Neural crest cell (in vitro differentiated cells): ENCODE measurements at regions not wholly inside any gene's neighbourhood (a gene's known extent, or its start where the extent isn't known, plus 50 kb on each side); places are given as distances from the start of the nearest gene placed in this dataset.
"Not testable (repeated sequence)": the region's sequence is repeated elsewhere in the genome, so short reads cannot be mapped to it uniquely, and the experiment has no call there.

Experiments
- DNase-seq: peaks from one replicate; pipeline ENCODE4 v3.0.0; 2021; ENCODE audit warnings: low read depth, mixed read lengths, low spot score
- H3K27ac Mint-ChIP-seq: one replicate; pipeline ENCODE4 v1.8.0; 2021; ENCODE audit warnings: mild to moderate bottlenecking, mixed read lengths; ENCODE audit not compliant: unreplicated experiment
- H3K27me3 Mint-ChIP-seq: 2 replicates; pipeline ENCODE4 v1.8.0; 2021; ENCODE audit warnings: low read depth, mild to moderate bottlenecking, mixed read lengths
- H3K36me3 Mint-ChIP-seq: 2 replicates; pipeline ENCODE4 v1.8.0; 2021; ENCODE audit warnings: low read depth, mild to moderate bottlenecking, mixed read lengths
- H3K4me1 Mint-ChIP-seq: 2 replicates; pipeline ENCODE4 v1.8.0; 2021; ENCODE audit warnings: mixed read lengths
- H3K4me3 Mint-ChIP-seq: one replicate; pipeline ENCODE4 v1.8.0; 2021; ENCODE audit warnings: mild to moderate bottlenecking, mixed read lengths
- H3K9me3 Mint-ChIP-seq: 2 replicates; pipeline ENCODE4 v1.8.0; 2021; ENCODE audit warnings: mixed read lengths
- CTCF ChIP-seq: fragments of 200-600 bp; sonication (generic); conservative IDR thresholded peaks from 2 replicates; pipeline ENCODE4 v1.5.0; 2021; ENCODE audit warnings: antibody characterized with exemption, mild to moderate bottlenecking

- no peak overlapping the region for H3K4me3 Mint-ChIP-seq
- DNase-seq: no peak
- H3K36me3 Mint-ChIP-seq: no peaks in the 10 kb centered on the region
- H3K27ac Mint-ChIP-seq: no peak overlapping the region
- TF ChIP-seq CTCF: no peak
- no peaks in the 10 kb centered on the region for H3K27me3 Mint-ChIP-seq
- H3K4me1 Mint-ChIP-seq: peaks cover 10% of the 10 kb centered on the region
- H3K9me3 Mint-ChIP-seq: peaks cover 9% of the 10 kb centered on the region
These were observed 266.0 kb upstream of the BTG1 start for GRCh38 chr12:92411687-92412086.

DNA sequence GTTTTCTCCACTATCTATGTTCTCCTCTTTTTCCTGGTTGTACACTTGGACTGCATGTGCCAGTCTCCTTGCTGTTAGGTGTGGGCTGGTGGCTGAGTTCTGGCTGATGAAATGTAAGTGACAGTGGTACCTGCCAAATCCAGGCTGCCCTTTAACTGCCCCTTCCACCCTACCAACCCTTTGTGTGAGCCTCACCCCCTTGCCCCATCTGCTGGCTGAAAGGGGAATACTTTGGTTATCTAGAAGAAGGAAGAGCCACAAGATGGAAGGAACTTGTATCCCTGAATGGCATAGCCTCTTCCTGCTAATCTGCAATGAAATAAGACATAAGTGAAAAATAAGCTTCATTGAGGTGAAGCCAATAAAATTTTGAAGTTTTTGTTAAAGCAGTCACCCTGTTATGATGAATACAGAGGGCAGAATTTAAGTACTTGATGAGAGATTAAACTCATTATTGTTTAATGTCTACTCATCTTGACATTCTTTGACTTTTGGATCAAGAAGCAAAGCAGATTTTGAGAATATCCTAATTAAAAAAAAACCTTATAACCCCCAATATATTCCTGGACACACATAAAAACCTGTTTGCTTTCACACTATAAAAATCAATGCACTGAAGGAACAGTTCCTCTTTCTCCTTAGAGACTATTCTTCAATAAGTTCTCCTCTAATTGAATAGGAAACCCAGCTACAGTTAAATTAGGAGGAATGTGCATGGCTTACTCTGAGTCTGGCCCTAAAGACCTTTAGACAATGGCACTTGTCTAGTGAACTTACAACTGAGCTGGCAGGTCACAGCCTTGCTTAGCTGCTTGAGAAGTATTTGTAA lies 262.6 kb upstream of the BTG1 start:
- TF ChIP-seq CTCF: peak; percentile 55
- no peaks in the 10 kb centered on the region for H3K36me3 Mint-ChIP-seq
- DNase-seq: peak; percentile 11
- no peak overlapping the region for H3K27ac Mint-ChIP-seq
- no peak overlapping the region for H3K4me3 Mint-ChIP-seq
- no peaks in the 10 kb centered on the region for H3K27me3 Mint-ChIP-seq
- H3K4me1 Mint-ChIP-seq: peaks cover 14% of the 10 kb centered on the region
- H3K9me3 Mint-ChIP-seq: peaks cover 6% of the 10 kb centered on the region

GRCh38 chr12:92406404-92407070 lies 260.9 kb upstream of the BTG1 start:
- H3K36me3 Mint-ChIP-seq, H3K27ac Mint-ChIP-seq, H3K9me3 Mint-ChIP-seq, H3K4me3 Mint-ChIP-seq, H3K27me3 Mint-ChIP-seq, DNase-seq: not testable (repeated sequence)
- H3K4me1 Mint-ChIP-seq: peaks cover 14% of the 10 kb centered on the region

DNA sequence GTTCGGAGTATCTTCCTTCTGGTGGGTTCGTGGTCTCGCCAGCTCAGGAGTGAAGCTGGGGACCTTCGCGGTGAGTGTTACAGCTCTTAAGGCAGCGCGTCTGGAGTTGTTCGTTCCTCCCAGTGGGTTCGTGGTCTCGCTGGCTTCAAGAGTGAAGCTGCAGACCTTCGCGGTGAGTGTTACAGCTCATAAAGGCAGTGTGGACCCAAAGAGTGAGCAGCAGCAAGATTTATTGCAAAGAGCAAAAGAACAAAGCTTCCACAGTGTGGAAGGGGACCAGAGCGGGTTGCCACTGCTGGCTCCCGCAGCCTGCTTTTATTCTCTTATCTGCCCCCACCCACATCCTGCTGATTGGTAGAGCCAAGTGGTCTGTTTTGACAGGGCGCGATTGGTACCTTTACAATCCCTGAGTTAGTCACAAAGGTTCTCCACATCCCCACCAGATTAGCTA lies 260.2 kb upstream of the BTG1 start:
- not testable (repeated sequence) for H3K27me3 Mint-ChIP-seq, H3K4me3 Mint-ChIP-seq, H3K27ac Mint-ChIP-seq, H3K9me3 Mint-ChIP-seq, DNase-seq, H3K36me3 Mint-ChIP-seq
- H3K4me1 Mint-ChIP-seq: peaks cover 14% of the 10 kb centered on the region

GRCh38 chr12:92404921-92405320 lies 259.3 kb upstream of the BTG1 start:
- no peak for TF ChIP-seq CTCF
- Mint-ChIP-seq H3K36me3 (no peaks in the 10 kb centered on the region), H3K27me3 (no peaks in the 10 kb centered on the region), H3K4me1 (peaks cover 14% of the 10 kb centered on the region), H3K9me3 (peaks cover 6% of the 10 kb centered on the region), H3K4me3 (no peak overlapping the region), H3K27ac (no peak overlapping the region)
- DNase-seq: no peak

- Mint-ChIP-seq H3K27ac (no peak overlapping the region), H3K4me3 (no peak overlapping the region), H3K36me3 (no peaks in the 10 kb centered on the region), H3K27me3 (no peaks in the 10 kb centered on the region), H3K9me3 (peaks cover 6% of the 10 kb centered on the region), H3K4me1 (peaks cover 14% of the 10 kb centered on the region)
- DNase-seq: no peak
- TF ChIP-seq CTCF: no peak
These were observed 258.7 kb upstream of the BTG1 start for GRCh38 chr12:92404259-92404894.
